Epithelial cell of prostate (primary cell): ENCODE measurements at regions not wholly inside any gene's neighbourhood (a gene's known extent, or its start where the extent isn't known, plus 50 kb on each side); places are given as distances from the start of the nearest gene placed in this dataset.

Experiments
- DNase-seq: peaks from one replicate; pipeline ENCODE4 v3.0.0-alpha.2; 2011; ENCODE audit warnings: low read depth, low spot score
- H3K27ac ChIP-seq: fragments of 450-650 bp; 2 replicates; pipeline ENCODE4 v1.5.1; 2017; ENCODE audit warnings: mild to moderate bottlenecking

GRCh38 chr18:77495982-77496690, 246.5 kb downstream of the GALR1 start:
- H3K27ac ChIP-seq = no peak overlapping the region
- no peak for DNase-seq

- no peak for DNase-seq
- H3K27ac ChIP-seq = no peak overlapping the region
Measured at GRCh38 chr18:77501266-77501665, 251.6 kb downstream of the GALR1 start.

- no peak for DNase-seq
- H3K27ac ChIP-seq = no peak overlapping the region
Measured at GRCh38 chr18:77505499-77505898, 255.9 kb downstream of the GALR1 start.

- no peak overlapping the region for H3K27ac ChIP-seq
- DNase-seq = no peak
Measured at GRCh38 chr18:77512152-77512551, 262.5 kb downstream of the GALR1 start.

- no peak for DNase-seq
Measured at GRCh38 chr18:77517901-77518300, 268.3 kb downstream of the GALR1 start.

GRCh38 chr18:77520767-77521166, 271.1 kb downstream of the GALR1 start:
- H3K27ac ChIP-seq = no peak overlapping the region
- DNase-seq = no peak

More at GRCh38 chr18:77517901-77518300, 268.3 kb downstream of the GALR1 start:
- no peak overlapping the region for H3K27ac ChIP-seq

- DNase-seq = no peak
- no peak overlapping the region for H3K27ac ChIP-seq
Measured at GRCh38 chr18:77522051-77522675, 272.5 kb downstream of the GALR1 start.

GRCh38 chr18:77524909-77525308, 275.3 kb downstream of the GALR1 start:
- no peak overlapping the region for H3K27ac ChIP-seq
- DNase-seq = no peak

GRCh38 chr18:77526962-77527361, 277.3 kb downstream of the GALR1 start:
- H3K27ac ChIP-seq = no peak overlapping the region
- DNase-seq = no peak

- no peak for DNase-seq
- no peak overlapping the region for H3K27ac ChIP-seq
Measured at GRCh38 chr18:77528872-77529271, 279.2 kb downstream of the GALR1 start.

- no peak for DNase-seq
- H3K27ac ChIP-seq = no peak overlapping the region
Measured at GRCh38 chr18:77529492-77530176, 280.0 kb downstream of the GALR1 start.

- no peak overlapping the region for H3K27ac ChIP-seq
- DNase-seq = no peak
Measured at GRCh38 chr18:77530732-77531131, 281.1 kb downstream of the GALR1 start.

GRCh38 chr18:77539860-77540259, 290.2 kb downstream of the GALR1 start:
- no peak for DNase-seq
- no peak overlapping the region for H3K27ac ChIP-seq

- no peak overlapping the region for H3K27ac ChIP-seq
Measured at GRCh38 chr18:77544792-77545191, 295.1 kb downstream of the GALR1 start.

GRCh38 chr18:77547757-77548156, 298.1 kb downstream of the GALR1 start:
- no peak overlapping the region for H3K27ac ChIP-seq
- no peak for DNase-seq

More at GRCh38 chr18:77544792-77545191, 295.1 kb downstream of the GALR1 start:
- no peak for DNase-seq

GRCh38 chr18:77548790-77549420, 299.3 kb downstream of the GALR1 start:
- H3K27ac ChIP-seq = no peak overlapping the region
- no peak for DNase-seq

GRCh38 chr18:77550625-77551024, 301.0 kb downstream of the GALR1 start:
- DNase-seq = no peak
- no peak overlapping the region for H3K27ac ChIP-seq

GRCh38 chr18:77551055-77551454, 301.4 kb downstream of the GALR1 start:
- DNase-seq = no peak
- no peak overlapping the region for H3K27ac ChIP-seq

- no peak overlapping the region for H3K27ac ChIP-seq
- DNase-seq = no peak
Measured at GRCh38 chr18:77552945-77553344, 303.3 kb downstream of the GALR1 start.

GRCh38 chr18:77554061-77554460, 304.4 kb downstream of the GALR1 start:
- H3K27ac ChIP-seq = no peak overlapping the region
- no peak for DNase-seq

- no peak for DNase-seq
- H3K27ac ChIP-seq = no peak overlapping the region
Measured at GRCh38 chr18:77557046-77557587, 307.5 kb downstream of the GALR1 start.
